ENCODE measurements at regions not wholly inside any gene's neighbourhood (a gene's known extent, or its start where the extent isn't known, plus 50 kb on each side); places are given as distances from the start of the nearest gene placed in this dataset.

GRCh38 chr2:126824663-126825062 is 74.0 kb upstream of the TEX51 start:
- Mint-ChIP-seq H3K4me3 (no peak overlapping the region), H3K9me3 (no peaks in the 10 kb centered on the region), H3K4me1 (peaks cover 10% of the 10 kb centered on the region), H3K27me3 (ENCODE audit: insufficient read depth, low read depth) (no peaks in the 10 kb centered on the region), H3K36me3 (no peaks in the 10 kb centered on the region), H3K27ac (no peak overlapping the region)
- peaks cover 9% of the 10 kb centered on the region for H3F3A ChIP-seq (ENCODE audit: low read depth)
- no peak for DNase-seq (ENCODE audit: low spot score)
- no peaks in the 10 kb centered on the region for H3K36me3 ChIP-seq
- no peaks in the 10 kb centered on the region for H4K20me1 ChIP-seq (ENCODE audit: low read depth)
- no peak overlapping the region for H3K4me2 ChIP-seq
- H3K79me2 ChIP-seq (ENCODE audit: low read depth), result no peaks in the 10 kb centered on the region
- peaks cover 11% of the 10 kb centered on the region for H3K4me1 ChIP-seq
- H3K9ac ChIP-seq, result no peak overlapping the region
- H3K27me3 ChIP-seq, result no peaks in the 10 kb centered on the region
- H3K4me3 ChIP-seq, result no peak overlapping the region
- no peak overlapping the region for H3K27ac ChIP-seq
- TF ChIP-seq CTCF (IDR thresholded peaks at IDR 0.05) (no peak), EZH2phosphoT487 (IDR thresholded peaks at IDR 0.05) (no peak), EZH2 (IDR thresholded peaks at IDR 0.05) (no peak)
- no peaks in the 10 kb centered on the region for H3K9me3 ChIP-seq (ENCODE audit: low read depth)
- no peak overlapping the region for H2AFZ ChIP-seq (replicated peaks)

GRCh38 chr2:126825316-126825715 is 73.4 kb upstream of the TEX51 start:
- no peak for DNase-seq (ENCODE audit: low spot score)
- no peak overlapping the region for H3K4me2 ChIP-seq
- H3K4me1 ChIP-seq, result peaks cover 11% of the 10 kb centered on the region
- H3K27me3 ChIP-seq, result no peaks in the 10 kb centered on the region
- H4K20me1 ChIP-seq (ENCODE audit: low read depth), result no peaks in the 10 kb centered on the region
- no peak overlapping the region for H2AFZ ChIP-seq (replicated peaks)
- no peak overlapping the region for H3K9ac ChIP-seq
- H3K4me3 ChIP-seq, result no peak overlapping the region
- H3K9me3 Mint-ChIP-seq, result no peaks in the 10 kb centered on the region
- no peak overlapping the region for H3K27ac ChIP-seq
- H3K4me1 Mint-ChIP-seq, result peaks cover 10% of the 10 kb centered on the region
- no peaks in the 10 kb centered on the region for H3K36me3 Mint-ChIP-seq
- H3K9me3 ChIP-seq (ENCODE audit: low read depth), result no peaks in the 10 kb centered on the region
- no peaks in the 10 kb centered on the region for H3K79me2 ChIP-seq (ENCODE audit: low read depth)
- no peaks in the 10 kb centered on the region for H3K27me3 Mint-ChIP-seq (ENCODE audit: insufficient read depth, low read depth)
- H3K4me3 Mint-ChIP-seq, result no peak overlapping the region
- no peak for TF ChIP-seq CTCF (IDR thresholded peaks at IDR 0.05)
- H3K27ac Mint-ChIP-seq, result no peak overlapping the region
- H3F3A ChIP-seq (ENCODE audit: low read depth), result peaks cover 9% of the 10 kb centered on the region
- H3K36me3 ChIP-seq, result no peaks in the 10 kb centered on the region

- Mint-ChIP-seq H3K27ac (no peak overlapping the region), H3K4me3 (no peak overlapping the region), H3K9me3 (no peaks in the 10 kb centered on the region), H3K4me1 (peaks cover 10% of the 10 kb centered on the region), H3K36me3 (no peaks in the 10 kb centered on the region), H3K27me3 (ENCODE audit: insufficient read depth, low read depth) (no peaks in the 10 kb centered on the region)
- no peak for DNase-seq (ENCODE audit: low spot score)
- Histone ChIP-seq H2AFZ (replicated peaks) (no peak overlapping the region), H3K36me3 (no peaks in the 10 kb centered on the region), H3K4me2 (no peak overlapping the region), H3K79me2 (ENCODE audit: low read depth) (no peaks in the 10 kb centered on the region), H3K27me3 (no peaks in the 10 kb centered on the region), H3K4me1 (peaks cover 11% of the 10 kb centered on the region), H3K4me3 (no peak overlapping the region), H3K9ac (no peak overlapping the region), H3K27ac (no peak overlapping the region), H3F3A (ENCODE audit: low read depth) (peaks cover 9% of the 10 kb centered on the region), H4K20me1 (ENCODE audit: low read depth) (no peaks in the 10 kb centered on the region), H3K9me3 (ENCODE audit: low read depth) (no peaks in the 10 kb centered on the region)
- no peak for TF ChIP-seq EZH2 (IDR thresholded peaks at IDR 0.05)
- TF ChIP-seq EZH2phosphoT487 (IDR thresholded peaks at IDR 0.05), result no peak
- no peak for TF ChIP-seq CTCF (IDR thresholded peaks at IDR 0.05)
Measured at GRCh38 chr2:126826491-126826890, 72.2 kb upstream of the TEX51 start.

GRCh38 chr2:126827371-126827770 is 71.3 kb upstream of the TEX51 start:
- Mint-ChIP-seq H3K4me1 (peaks cover 7% of the 10 kb centered on the region), H3K9me3 (no peaks in the 10 kb centered on the region), H3K4me3 (no peak overlapping the region), H3K36me3 (no peaks in the 10 kb centered on the region), H3K27ac (no peak overlapping the region), H3K27me3 (ENCODE audit: insufficient read depth, low read depth) (no peaks in the 10 kb centered on the region)
- Histone ChIP-seq H4K20me1 (ENCODE audit: low read depth) (no peaks in the 10 kb centered on the region), H3K79me2 (ENCODE audit: low read depth) (no peaks in the 10 kb centered on the region), H3K4me2 (peak overlapping the region; percentile 32), H3K9ac (no peak overlapping the region), H3K27me3 (no peaks in the 10 kb centered on the region), H3K27ac (no peak overlapping the region), H3K4me3 (no peak overlapping the region), H3K4me1 (peaks cover 13% of the 10 kb centered on the region), H3K9me3 (ENCODE audit: low read depth) (no peaks in the 10 kb centered on the region), H3K36me3 (no peaks in the 10 kb centered on the region), H3F3A (ENCODE audit: low read depth) (peaks cover 9% of the 10 kb centered on the region), H2AFZ (replicated peaks) (no peak overlapping the region)
- peak; percentile 61 for DNase-seq (ENCODE audit: low spot score)
- TF ChIP-seq EZH2 (IDR thresholded peaks at IDR 0.05) (no peak), EZH2phosphoT487 (IDR thresholded peaks at IDR 0.05) (no peak), CTCF (IDR thresholded peaks at IDR 0.05) (no peak)
